H1 (cell line): ENCODE measurements at regions not wholly inside any gene's neighbourhood (a gene's known extent, or its start where the extent isn't known, plus 50 kb on each side); places are given as distances from the start of the nearest gene placed in this dataset.

Experiments
- CBX5 ChIP-seq: fragments of 300-800, 300-1000 bp; sonication (generic); IDR thresholded peaks from 2 replicates; pipeline ENCODE4 v1.7.1; 2016; ENCODE audit warnings: antibody characterized with exemption, low read length, low read depth
- EZH2 ChIP-seq: fragments of 200-600 bp; sonication (generic); IDR thresholded peaks from 2 replicates; pipeline ENCODE4 v1.7.1; 2012; ENCODE audit warnings: low read depth, mild to moderate bottlenecking, moderate library complexity, low read length, inconsistent platforms; ENCODE audit not compliant: severe bottlenecking
- JUND ChIP-seq: IDR thresholded peaks from 2 replicates; pipeline ENCODE4 v1.6.1; 2011; ENCODE audit warnings: mild to moderate bottlenecking, improper control_type of control experiment, low read length
- NRF1 ChIP-seq: IDR thresholded peaks from 2 replicates; pipeline ENCODE4 v1.6.1; 2011; ENCODE audit warnings: mild to moderate bottlenecking, low read depth, low read length, improper control_type of control experiment
- TAF1 ChIP-seq: IDR thresholded peaks from 2 replicates; pipeline ENCODE4 v1.6.1; 2011; ENCODE audit warnings: mild to moderate bottlenecking, low read depth, low read length
- TEAD4 ChIP-seq: IDR thresholded peaks from 2 replicates; pipeline ENCODE4 v1.6.1; 2012; ENCODE audit warnings: low read depth, low read length, inconsistent platforms, mixed read lengths
- ZNF274 ChIP-seq: IDR thresholded peaks from 2 replicates; pipeline ENCODE4 v1.7.0; 2012; ENCODE audit warnings: low read length, borderline replicate concordance; ENCODE audit errors: extremely low read depth
- TF ChIP-seq, protein P1 (sequence below), 3 experiments: IDR thresholded peaks; 1 replicate in 2 of 3; 2 replicates in 1 of 3; pipeline versions ENCODE4 v1.5.1 to v1.6.1; 2011; ENCODE audit warnings: low read length in 3 of 3, mild to moderate bottlenecking in 3 of 3, inconsistent platforms in 2 of 3, low read depth in 1 of 3, moderate library complexity in 1 of 3; ENCODE audit not compliant: insufficient read depth in 1 of 3; ENCODE audit errors: control extremely low read depth in 1 of 3

- TF ChIP-seq TAF1, result no peak
- TF ChIP-seq, protein P1, sequence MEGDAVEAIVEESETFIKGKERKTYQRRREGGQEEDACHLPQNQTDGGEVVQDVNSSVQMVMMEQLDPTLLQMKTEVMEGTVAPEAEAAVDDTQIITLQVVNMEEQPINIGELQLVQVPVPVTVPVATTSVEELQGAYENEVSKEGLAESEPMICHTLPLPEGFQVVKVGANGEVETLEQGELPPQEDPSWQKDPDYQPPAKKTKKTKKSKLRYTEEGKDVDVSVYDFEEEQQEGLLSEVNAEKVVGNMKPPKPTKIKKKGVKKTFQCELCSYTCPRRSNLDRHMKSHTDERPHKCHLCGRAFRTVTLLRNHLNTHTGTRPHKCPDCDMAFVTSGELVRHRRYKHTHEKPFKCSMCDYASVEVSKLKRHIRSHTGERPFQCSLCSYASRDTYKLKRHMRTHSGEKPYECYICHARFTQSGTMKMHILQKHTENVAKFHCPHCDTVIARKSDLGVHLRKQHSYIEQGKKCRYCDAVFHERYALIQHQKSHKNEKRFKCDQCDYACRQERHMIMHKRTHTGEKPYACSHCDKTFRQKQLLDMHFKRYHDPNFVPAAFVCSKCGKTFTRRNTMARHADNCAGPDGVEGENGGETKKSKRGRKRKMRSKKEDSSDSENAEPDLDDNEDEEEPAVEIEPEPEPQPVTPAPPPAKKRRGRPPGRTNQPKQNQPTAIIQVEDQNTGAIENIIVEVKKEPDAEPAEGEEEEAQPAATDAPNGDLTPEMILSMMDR (IDR thresholded peaks at IDR 0.05; ENCODE audit: control extremely low read depth in 1 of 3, insufficient read depth in 1 of 3, low read depth in 1 of 3, low read length in 3 of 3), result no peak
- no peak for TF ChIP-seq ZNF274
- no peak for TF ChIP-seq EZH2
- TF ChIP-seq CBX5, result no peak
- TF ChIP-seq JUND, result no peak
- TF ChIP-seq NRF1, result no peak
- no peak for TF ChIP-seq TEAD4
Observed at GRCh38 chr1:105891308-105891707, 1165.2 kb upstream of the PRMT6 start.
